Tongue (tissue), 1 donor: ENCODE measurements at regions not wholly inside any gene's neighbourhood (a gene's known extent, or its start where the extent isn't known, plus 50 kb on each side); places are given as distances from the start of the nearest gene placed in this dataset.
A peak's percentile ranks its signal among the peaks of the same experiment; 100 is the strongest.
"Not testable (repeated sequence)": the region's sequence is repeated elsewhere in the genome, so short reads cannot be mapped to it uniquely, and the experiment has no call there.

Source experiments
- DNase-seq: peaks from one replicate; pipeline ENCODE4 v3.0.0-alpha.2; 2015

DNA sequence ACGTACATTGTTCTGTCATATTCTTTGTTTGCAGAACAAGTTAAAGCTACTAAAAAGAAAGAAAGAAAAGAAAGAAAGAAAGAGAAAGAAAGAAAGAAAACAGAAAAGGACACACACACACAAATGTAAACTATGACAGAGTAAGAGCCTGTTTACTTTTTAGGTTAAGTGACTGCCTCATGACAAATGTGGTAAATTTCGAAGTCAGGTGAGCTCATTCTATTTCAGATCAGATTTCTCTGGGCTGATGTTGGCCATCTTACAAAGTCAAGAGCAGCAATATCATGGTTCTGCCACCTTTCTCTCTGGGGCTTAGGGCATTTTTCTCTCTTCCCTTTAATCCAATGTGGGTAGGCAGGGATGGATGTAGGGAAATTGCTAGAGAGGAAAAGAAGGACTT, 299.5 kb downstream of the ANAPC1 start:
- DNase-seq: not testable (repeated sequence)

- DNase-seq: not testable (repeated sequence)
Measured at GRCh38 chr2:111584950-111585349, 299.0 kb downstream of the ANAPC1 start.

DNA sequence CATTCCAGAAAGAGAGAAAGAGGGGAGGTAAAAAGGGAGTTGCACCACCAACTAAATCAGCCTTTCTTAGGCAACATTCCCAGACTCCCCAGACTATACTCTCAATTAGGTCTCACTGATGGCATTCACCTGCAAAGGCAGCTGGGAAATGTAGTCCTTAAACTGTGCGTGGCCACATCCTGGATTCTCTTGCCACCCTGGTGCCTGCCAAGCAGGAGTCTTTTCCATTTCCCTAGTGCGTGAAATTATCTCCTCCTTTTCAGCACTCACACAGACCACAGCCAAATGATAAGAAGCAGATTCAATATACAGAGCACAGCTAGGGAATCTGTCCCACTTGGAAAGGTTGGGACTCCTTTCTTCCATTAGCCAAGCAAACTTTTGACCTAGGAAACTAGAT, 298.0 kb downstream of the ANAPC1 start:
- not testable (repeated sequence) for DNase-seq

DNA sequence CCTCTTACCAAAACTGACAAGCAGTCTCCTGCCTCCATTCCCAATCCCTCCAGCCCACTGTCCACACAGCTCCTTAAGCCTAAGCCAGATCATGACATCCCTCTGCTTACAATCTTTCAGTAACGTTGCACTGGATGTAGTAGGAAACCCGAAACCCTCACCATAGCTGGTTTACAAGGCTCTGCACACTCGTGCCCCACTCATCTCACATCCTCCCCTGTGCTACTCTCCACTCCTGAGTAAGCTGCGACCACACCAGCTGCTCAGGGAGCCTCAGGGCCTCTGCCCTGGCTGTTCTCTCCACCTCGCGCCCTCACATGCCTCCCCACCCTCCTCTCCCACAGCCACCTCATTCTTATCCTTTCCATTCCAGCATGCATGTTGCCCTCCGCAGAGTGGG, 288.9 kb downstream of the ANAPC1 start:
- DNase-seq: not testable (repeated sequence)

DNA sequence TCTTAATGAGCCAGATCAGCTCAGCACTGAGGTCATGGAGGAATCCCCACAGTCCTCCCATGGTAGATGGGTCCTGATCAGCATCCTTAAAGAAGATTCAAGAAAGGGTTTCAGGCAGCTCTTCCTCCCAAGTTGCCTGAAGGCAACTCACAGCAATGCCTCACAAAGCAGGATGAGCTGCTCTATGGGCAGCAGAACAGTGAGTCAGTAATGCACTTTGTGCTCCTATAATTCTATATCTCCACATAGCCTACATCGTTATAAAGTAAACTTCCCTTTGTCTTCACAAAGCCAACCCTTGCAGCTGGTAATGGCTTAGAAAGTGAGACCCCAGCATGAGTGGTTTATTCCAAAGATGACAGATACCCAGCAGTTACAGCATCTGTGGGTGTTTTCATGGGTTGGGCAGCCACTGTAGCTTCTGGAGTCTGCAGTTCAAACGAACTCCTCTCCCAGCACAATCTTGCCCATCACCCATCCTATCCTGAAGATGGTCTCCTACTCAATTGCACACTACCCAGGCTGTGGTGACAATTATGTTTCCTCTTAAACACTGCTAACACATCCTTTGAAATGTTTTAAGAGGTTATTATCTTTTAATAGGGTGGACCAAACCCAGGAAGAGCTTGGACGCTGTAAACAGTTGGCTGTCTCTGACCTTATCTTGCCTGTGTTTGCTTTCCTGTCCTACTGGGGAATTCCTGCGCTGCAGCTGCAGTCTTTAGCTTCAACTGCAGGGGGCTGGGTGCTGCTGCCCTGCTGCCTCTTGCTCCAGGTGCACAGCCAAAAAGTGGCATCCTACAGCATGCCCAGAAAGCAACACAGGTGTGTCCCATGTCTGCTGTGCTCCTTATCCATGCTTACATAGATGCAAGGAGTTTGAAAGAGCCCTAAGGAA, 286.9 kb downstream of the ANAPC1 start:
- not testable (repeated sequence) for DNase-seq

- not testable (repeated sequence) for DNase-seq
Measured at GRCh38 chr2:111598944-111599343, 285.0 kb downstream of the ANAPC1 start.

- not testable (repeated sequence) for DNase-seq
Measured at GRCh38 chr2:111602259-111602658, 281.7 kb downstream of the ANAPC1 start.

- DNase-seq: not testable (repeated sequence)
Measured at GRCh38 chr2:111605798-111606197, 278.2 kb downstream of the ANAPC1 start.

DNA sequence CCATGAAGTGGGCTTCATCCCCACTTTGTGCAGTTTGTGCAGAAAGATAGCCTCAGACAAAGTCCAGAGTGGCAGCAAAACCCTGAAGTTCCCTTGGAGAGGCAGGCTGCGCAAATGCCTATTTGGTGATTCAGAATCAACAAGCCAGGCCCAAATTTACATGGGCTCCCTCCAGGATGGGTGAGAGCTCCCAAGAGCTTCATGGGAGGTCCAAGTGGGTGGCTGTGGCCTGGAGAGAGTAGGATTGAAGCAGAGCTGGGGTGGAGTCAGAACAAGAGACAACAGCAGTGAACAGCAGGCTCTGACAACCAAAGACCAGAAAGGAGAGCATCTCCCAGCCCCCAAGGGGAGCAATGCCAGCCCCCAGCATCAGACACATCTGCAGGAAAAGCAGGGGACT, 277.4 kb downstream of the ANAPC1 start:
- DNase-seq: not testable (repeated sequence)

GRCh38 chr2:111609146-111609844, 274.7 kb downstream of the ANAPC1 start:
- DNase-seq: not testable (repeated sequence)

DNA sequence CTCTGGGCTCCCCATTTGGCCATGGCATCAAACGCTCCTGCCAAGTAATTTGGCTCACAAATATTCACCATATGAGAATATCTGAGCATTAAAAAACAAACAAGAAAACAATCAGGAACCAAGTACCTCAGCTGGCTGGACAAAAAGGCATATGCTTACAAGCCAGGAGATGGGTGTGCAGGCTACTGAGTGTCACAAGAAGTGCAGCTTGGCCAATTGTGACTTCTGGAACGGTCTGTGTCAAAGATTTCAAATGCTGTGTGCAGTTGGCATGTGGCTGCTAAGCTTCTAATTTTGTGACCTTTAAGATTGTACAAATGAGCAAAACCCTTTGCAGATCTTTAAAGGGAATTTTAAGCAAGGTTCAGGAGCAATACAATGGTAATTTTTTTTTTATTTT, 274.0 kb downstream of the ANAPC1 start:
- not testable (repeated sequence) for DNase-seq

DNA sequence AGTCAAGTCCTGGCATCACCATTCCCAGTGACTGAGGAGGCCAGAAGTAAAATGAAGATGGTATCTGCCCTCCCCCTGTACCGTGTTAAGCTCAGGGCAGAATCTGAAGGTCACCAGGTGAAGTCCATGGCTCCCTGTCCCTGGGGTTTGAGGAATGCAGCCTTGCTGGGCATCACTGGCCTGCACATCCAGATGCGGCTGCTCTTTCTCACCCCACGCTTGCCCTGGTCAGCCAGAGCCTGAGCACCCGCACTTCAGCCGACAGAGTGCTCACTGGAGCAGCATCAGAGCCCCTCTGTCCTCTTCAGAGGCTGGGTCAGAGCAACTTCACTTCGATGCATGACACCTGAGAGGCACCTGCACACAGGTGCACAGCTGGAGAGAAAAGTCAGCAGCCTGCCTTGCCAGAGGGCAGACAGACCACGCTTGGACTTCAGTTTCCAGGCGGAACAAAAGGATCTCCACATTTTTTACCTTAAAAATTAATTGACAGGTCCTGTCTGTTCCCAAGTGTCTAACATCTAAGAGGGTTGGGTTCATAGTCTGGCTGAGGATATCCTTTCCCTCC, 267.3 kb downstream of the ANAPC1 start:
- DNase-seq: no peak

- DNase-seq: no peak
Measured at GRCh38 chr2:111617299-111618225, 266.4 kb downstream of the ANAPC1 start.

DNA sequence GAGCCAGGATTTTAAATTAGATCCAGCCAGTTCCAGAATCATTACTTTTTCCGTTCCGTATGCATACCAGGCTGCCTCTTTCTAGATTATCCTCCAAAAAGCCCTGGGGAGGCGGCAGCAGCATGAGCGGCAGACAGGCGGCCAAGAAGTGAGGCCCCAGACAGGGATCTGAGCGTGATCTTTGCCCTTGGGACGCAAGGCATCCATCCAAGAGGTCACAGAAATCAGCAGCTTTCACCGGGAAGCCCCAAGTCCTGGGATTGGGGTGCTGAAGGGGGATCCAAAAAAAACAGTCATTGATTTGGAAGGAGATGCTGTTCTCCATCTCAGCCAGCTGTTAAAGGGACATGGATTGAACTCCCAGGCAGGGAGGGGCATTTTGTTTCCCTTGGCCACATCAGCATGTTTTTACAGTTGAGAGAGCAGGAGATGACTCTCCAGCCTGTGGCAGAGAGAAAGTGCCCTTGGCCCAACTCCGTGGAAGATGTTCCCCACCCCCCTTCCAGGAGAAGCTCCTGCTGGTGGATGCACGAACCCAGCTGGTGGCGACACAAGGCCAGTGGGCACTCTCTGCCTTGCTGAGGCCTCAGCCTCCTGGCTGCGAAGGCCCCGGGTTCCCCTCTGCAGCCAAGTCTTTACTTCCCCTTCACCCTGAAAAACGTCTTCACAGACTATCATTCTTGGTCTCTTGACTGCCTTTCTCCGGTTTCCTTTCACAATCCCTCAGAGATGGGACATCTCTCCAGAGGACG, 265.6 kb downstream of the ANAPC1 start:
- DNase-seq: peak; percentile 32

- DNase-seq: no peak
Measured at GRCh38 chr2:111618978-111619902, 264.8 kb downstream of the ANAPC1 start.

GRCh38 chr2:111620281-111620680, 263.7 kb downstream of the ANAPC1 start:
- no peak for DNase-seq

- DNase-seq: no peak
Measured at GRCh38 chr2:111622859-111623258, 261.1 kb downstream of the ANAPC1 start.

- no peak for DNase-seq
Measured at GRCh38 chr2:111623380-111623779, 260.6 kb downstream of the ANAPC1 start.

DNA sequence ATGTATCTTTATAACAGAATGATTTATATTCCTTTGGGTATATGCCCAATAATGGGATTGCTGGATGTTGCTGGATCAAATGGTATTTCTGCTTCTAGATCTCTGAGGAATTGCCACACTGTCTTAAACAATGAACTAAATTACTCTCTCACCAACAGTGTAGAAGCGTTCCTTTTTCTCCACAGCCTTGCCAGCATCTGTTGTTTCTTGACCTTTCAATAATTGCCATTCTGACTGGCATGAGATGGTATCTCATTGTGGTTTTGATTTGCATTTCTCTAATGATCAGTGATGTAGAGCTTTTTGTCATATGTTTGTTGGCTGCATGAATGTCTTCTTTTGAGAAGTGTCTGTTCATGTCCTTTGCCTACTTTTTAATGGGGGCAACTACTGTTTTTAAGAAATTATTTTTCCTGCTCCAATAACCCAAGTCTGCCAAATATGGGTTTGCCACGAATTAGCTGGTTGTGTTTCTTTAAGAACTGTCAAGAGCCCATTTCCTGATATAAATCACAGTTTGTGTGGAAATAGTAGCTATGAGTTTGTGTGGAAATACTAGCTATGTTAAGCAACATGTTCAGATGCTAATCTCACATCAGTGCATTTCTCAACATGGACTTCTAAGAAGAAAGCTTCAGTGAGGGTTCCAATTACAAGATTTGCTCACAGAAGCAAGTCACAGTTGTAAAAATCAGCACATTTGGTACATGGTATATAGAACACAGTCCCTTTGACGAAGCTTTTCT, 259.4 kb downstream of the ANAPC1 start:
- DNase-seq: peak; percentile 36
